NCI-H748 (cell line): ENCODE measurements at regions not wholly inside any gene's neighbourhood (a gene's known extent, or its start where the extent isn't known, plus 50 kb on each side); places are given as distances from the start of the nearest gene placed in this dataset.
"Not testable (repeated sequence)": the region's sequence is repeated elsewhere in the genome, so short reads cannot be mapped to it uniquely, and the experiment has no call there.

Source experiments
- DNase-seq: peaks from one replicate; lab custom pipeline; 2025; ENCODE audit not compliant: unreplicated experiment; lab: John Stamatoyannopoulos, UW

- DNase-seq = no peak
Measured at GRCh38 chr10:9299966-9300365, 1245.5 kb downstream of the GATA3 start.

GRCh38 chr10:9301148-9301547 is 1246.7 kb downstream of the GATA3 start:
- no peak for DNase-seq

DNA sequence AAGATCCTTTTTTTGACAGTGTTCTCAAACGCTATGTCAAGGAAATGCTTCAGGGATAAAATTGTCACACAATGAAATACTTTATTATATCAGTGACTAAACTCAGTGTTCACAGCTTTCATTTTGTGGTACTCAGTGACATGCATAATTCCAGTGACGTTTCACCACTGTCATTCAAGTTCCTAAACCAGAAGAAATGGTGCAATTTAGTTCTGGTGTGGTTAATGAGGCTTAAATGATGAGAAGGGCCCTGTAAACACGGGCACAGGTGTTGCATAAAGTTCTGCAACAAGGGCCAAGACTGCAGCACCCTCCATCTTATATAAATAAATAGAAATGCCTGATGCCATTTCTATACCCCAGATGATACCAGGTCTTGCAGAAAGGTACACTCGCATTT is 1247.1 kb downstream of the GATA3 start:
- DNase-seq = no peak

DNA sequence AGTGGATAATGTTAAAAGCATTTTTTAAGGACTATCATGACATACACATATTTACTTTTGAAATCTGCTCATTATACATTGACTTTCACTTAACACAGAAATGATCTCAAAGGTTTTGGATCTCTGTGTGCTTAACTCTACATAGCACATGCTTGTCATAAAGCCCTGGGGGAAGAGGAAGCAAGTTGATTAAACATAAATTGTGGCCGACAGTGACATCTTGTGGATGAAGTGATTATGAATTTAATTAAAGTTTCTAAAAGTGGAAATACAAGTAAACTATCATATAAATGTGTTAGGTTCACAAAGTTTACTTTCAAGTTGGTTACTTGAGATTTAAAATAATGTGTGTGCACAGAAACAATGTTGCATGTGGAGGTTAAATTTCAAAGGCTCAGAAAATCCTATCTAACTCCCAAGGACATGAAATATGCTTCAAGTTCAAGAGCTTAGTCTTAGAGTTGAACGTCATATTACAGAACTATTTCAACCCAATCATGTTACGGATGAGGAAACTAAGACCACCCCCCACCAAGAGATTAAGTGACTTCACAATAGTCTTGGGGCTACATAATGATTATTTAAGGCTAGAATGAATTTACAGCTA is 1247.8 kb downstream of the GATA3 start:
- DNase-seq = peak; percentile 20

DNA sequence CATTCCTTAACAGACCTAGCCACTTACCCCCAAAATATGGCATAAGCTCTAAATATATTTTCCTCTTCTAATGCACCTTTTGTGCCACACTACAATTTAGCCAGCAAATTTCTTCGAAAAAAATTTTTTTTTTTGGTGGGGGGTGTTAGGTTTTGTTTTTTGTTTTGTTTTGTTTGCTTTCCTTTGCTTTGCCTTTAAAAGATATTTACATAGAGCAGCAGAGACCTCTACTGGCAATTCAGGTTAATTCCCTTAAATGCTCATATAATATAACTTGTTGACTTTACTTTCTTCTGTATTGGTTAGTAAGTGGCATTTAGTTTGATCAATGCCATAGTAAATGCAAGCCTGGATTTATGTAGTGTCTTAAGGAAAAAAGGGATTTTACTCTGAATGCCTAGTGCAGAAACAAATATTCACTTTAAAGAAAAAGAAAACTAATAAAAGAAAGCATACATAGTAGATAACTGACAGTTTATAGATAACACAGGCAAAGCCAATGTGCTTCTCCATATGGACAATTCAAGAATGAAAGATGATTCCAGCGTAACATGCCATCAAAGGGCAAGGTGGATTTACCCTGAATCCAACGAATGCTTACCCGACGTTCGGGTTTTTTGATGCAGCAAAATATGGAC is 1250.6 kb downstream of the GATA3 start:
- DNase-seq = no peak

GRCh38 chr10:9311702-9312499 is 1257.4 kb downstream of the GATA3 start:
- DNase-seq = no peak

GRCh38 chr10:9315292-9315691 is 1260.8 kb downstream of the GATA3 start:
- no peak for DNase-seq

- peak; percentile 31 for DNase-seq
Measured at GRCh38 chr10:9331583-9332008, 1277.1 kb downstream of the GATA3 start.

- no peak for DNase-seq
Measured at GRCh38 chr10:9334270-9334669, 1279.8 kb downstream of the GATA3 start.

DNA sequence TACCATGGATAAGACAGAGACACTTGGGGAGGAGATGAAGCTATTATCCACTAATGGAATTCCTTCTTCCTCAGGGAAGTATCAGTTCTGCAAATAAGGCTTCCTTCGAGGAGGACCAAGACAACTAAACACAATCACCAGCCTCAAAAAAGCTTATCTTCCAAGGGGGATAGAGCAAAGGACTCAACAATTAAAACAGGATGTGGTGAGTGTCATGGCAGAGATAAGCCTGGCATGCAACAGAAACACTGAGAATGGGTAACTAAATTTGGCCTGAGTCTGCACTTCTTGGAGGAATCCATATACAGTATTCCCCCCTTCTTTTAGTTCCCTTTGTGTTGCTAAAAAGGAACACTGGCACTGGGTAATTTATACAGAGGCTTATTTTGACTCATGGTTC is 1285.2 kb downstream of the GATA3 start:
- DNase-seq = no peak

DNA sequence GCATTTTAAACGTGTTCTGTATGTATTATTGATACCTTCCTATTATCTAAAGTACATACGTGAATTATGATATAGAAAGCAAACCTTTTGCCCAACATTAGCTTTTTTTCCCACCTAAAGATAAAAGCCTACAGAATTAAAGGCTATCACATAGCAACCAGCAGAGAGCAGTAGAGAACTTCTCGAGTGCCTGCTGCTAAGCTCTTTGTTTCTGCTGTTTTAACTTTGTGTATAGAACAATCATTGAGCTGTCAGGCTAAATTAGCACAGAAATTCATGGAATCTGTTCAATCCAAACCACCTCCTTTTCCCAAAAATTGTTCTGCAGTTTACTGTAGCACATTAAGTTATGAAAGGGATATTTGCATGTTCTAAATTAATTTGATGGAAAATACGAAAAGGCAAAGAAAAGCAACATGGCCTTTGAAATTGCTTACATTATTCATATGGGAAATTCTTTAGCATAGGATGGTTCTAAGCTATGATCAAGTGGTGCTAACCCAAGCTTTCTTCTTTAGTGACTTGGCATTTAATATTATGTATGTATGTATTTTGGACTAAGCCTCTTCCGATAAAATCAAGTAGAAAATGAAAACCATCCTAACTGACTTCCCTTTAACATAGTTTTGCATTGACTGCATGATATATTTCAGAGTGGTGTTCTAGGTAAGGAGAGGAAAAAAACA is 1288.5 kb downstream of the GATA3 start:
- peak; percentile 25 for DNase-seq

DNA sequence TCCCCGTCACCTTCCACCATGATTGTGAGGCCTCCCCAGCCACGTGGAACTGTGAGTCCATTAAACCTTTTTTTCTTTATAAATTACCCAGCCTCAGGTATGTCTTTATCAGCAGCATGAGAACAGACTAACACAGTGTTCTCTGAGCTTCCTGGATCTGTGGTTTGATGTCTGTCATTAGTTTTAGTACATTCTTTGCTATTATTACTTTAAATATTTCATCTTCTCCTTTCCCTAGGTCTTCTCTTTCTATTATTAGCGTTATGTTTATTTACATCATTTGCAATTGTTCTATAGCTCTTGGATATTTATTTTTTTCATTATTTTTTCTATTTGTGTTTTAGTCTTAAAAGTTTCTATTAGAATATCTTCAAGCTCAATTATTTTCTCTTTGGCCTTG is 1293.4 kb downstream of the GATA3 start:
- not testable (repeated sequence) for DNase-seq

DNA sequence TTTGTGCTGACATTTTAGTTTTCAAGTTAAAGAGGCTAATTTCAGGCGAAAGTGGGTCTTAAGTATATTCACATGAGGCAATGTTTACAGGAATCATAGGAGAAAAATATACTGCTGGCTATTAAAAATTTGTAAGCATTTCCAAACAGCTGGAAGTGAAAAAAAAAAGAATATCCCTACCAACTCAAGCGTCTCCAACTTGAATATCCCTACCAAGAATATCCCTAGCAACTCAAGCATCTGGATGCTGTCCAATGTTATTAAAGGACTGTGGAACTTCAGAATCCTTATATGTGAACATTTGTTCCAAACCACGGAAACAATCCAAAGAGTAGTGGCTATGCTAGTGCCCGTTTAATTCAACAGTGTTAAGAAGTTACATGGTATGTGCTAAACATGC is 1303.0 kb downstream of the GATA3 start:
- DNase-seq = no peak

DNA sequence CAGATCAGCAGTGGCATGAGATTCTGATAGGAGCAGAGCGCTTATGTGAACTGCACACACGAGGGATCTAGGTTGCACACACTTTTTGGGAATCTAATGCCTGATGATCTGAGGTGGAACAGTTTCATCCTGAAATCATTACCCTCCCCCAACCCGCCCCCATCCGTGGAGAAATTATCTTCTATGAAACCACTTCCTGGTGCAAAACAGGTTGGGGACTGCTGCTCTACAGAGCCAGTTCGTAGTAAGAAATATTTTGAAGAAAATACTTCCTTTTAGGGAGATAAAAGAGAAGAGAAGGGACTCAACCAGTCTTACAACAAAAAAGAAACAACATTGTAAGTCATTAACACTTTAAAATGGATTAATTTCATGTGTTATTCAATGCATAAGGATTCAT is 1308.2 kb downstream of the GATA3 start:
- no peak for DNase-seq

DNA sequence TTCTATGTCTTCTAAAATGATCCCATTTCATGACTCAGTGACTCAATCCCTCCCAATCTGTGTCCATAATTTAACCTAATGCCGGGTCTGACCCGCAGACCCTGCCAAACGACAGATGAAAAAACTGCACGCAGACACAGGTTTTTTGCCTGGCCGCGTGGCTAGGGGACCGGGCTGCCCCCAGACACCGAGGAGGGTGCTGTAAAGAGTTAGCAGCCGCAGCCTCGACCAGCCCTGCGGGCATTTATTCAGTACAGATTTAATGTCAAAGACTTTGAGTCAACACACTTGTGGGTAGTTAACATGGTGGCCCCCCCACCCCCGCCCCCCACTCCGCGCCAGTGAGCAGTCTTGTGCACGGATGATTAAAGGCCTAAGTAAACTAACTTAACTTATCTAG is 1324.7 kb downstream of the GATA3 start:
- DNase-seq = no peak

DNA sequence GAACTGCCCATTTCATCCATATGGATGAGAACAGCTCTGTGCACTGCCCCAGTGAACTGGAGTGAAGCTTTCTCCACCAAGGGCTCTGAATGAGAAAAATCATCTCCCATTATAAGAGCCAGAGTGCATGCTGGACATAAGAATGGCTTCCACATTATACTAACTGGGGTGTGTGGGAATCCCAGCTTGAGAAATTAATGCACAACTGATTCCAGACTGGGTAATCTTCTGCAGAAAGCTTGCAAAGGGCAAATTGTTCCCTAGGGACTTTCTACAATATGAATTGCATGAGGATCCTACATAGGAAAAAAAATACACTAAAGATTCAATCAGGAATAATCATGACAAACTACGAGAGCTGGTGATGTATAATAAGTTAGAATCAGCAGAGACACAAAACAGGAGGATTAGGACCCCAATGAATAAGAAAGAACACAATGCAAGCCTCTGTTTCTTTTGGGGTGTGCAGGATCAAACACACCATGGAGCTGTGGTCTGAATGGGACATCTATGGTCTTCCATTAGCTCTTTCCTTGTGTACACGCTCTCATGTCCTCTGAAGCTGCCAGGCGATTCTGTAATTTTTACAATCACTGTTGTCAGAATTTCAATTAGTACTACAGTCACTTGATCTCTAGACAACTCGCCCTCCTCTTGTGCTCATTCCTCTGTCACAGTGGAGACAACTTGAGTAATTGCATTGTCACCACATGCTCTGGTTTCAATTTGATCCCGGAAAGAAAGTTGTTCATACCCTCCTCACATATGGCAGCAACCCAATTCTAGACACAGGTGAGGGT is 1327.4 kb downstream of the GATA3 start:
- DNase-seq = no peak

- no peak for DNase-seq
Measured at GRCh38 chr10:9382533-9382866, 1328.0 kb downstream of the GATA3 start.

DNA sequence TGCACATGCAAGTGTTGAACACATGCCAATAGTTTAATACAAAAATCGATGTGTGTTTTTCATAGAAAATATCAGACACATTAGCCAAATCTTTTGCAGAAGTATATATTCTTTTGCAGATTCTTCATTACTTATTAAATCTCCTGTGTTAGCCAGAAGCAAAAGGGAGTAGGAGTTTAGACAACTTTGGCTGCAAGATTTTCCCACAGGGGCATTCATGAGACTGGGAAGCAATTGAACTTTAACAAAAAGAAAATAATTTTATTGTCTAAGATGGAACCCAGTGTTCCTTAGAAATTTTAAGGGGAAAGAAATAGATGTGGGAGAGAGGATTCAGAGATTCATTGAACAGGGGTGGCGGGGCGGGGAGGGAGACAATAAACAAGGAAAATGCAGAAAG is 1336.0 kb downstream of the GATA3 start:
- no peak for DNase-seq

DNA sequence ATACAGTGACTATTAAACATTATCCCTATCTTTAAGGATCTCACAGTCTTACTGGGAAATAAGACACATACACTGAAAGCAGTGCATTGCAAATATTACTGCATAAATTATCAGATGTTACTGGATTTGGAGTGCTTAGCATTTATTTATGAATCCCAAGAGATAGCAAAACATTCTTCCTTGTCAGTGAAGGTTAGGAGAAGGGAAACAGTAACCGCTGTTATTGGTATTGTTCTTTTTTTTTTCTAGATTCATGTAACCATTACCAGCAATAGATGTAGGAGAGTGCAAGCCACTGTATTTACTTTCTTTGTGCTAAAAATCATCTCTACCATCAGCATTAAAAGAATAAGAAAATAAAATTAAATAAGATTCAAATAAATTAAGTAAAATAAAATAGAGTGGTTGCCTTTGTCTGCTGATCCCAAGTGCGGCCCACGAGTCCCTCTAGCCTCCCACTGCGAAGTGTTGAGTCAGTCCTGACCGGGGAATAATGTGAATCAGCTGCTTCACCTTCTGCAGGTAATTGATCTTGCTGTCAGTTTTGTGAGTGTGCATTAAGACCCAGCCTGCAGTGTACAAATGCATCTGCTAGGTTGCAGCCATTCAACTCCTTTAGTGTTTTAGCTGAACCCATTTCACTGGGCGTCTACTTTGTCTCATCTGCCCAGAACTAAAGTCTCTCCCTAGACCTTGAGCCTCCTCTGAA is 1344.9 kb downstream of the GATA3 start:
- no peak for DNase-seq

- peak; percentile 12 for DNase-seq
Measured at GRCh38 chr10:9402067-9402466, 1347.6 kb downstream of the GATA3 start.
